RWPE1 (cell line): ENCODE measurements at regions not wholly inside any gene's neighbourhood (a gene's known extent, or its start where the extent isn't known, plus 50 kb on each side); places are given as distances from the start of the nearest gene placed in this dataset.

Experiments used
- CTCF ChIA-PET: fragments of 350-600 bp; sonication (Branson Sonifier 250); formaldehyde crosslinking; extraction: SDS; loops from one replicate; lab custom pipeline; 2021; lab: Yijun Ruan, JAX
- POLR2A ChIA-PET: fragments of 400-600 bp; formaldehyde crosslinking; extraction: SDS; loops from one replicate; lab custom pipeline; 2020; ENCODE audit warnings: antibody characterized with exemption; ENCODE audit not compliant: low non-redundant PET; lab: Yijun Ruan, JAX
- DNase-seq: peaks from one replicate; pipeline ENCODE4 v3.0.0; 2012; ENCODE audit warnings: low spot score
- H3K27ac ChIP-seq: fragments of 450-650 bp; 2 replicates; pipeline ENCODE4 v1.5.1; 2017
- CTCF ChIP-seq: fragments of 450-650 bp; conservative IDR thresholded peaks from 2 replicates; pipeline ENCODE4 v1.5.1; 2017; ENCODE audit warnings: low read depth, mild to moderate bottlenecking

- no peak overlapping the region for H3K27ac ChIP-seq
- no peak for DNase-seq
- ChIA-PET POLR2A (no interaction called here), CTCF (no interaction called here)
- TF ChIP-seq CTCF, result no peak
Measured at GRCh38 chr13:50452028-50452427, 391.5 kb downstream of the DLEU7 start.

DNA sequence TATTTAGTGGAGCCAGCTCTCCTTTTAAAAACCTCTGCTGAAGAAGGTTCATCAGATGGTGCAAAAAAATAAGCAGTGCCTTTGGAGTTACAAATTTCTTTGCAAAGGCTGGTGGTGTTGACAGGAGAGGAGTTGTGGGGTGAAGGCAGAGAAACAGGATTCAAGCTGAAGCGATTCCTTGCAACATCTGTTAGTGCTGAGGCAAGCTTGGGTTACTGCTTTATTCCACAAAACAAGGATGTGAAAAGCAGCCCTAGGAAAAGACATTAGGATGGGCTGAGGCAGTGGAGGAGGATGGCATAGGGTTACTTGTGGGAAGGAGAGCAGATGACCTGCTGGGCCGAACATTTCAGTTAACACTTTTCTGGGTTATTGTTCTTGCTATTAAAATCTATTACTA lies 390.7 kb downstream of the DLEU7 start:
- DNase-seq, result no peak
- no peak for TF ChIP-seq CTCF
- POLR2A ChIA-PET, result no interaction called here
- CTCF ChIA-PET, result no interaction called here
- H3K27ac ChIP-seq, result no peak overlapping the region

GRCh38 chr13:50453188-50453587 lies 390.3 kb downstream of the DLEU7 start:
- no peak overlapping the region for H3K27ac ChIP-seq
- no peak for DNase-seq
- CTCF ChIA-PET, result no interaction called here
- POLR2A ChIA-PET, result no interaction called here
- TF ChIP-seq CTCF, result no peak

GRCh38 chr13:50456111-50456510 lies 387.4 kb downstream of the DLEU7 start:
- DNase-seq, result no peak
- CTCF ChIA-PET, result no interaction called here
- POLR2A ChIA-PET, result no interaction called here
- TF ChIP-seq CTCF, result no peak
- H3K27ac ChIP-seq, result no peak overlapping the region

- no peak for TF ChIP-seq CTCF
- no peak for DNase-seq
- H3K27ac ChIP-seq, result no peak overlapping the region
- ChIA-PET POLR2A (no interaction called here), CTCF (no interaction called here)
Measured at GRCh38 chr13:50457415-50458393, 385.8 kb downstream of the DLEU7 start.

- H3K27ac ChIP-seq, result no peak overlapping the region
- CTCF ChIA-PET, result no interaction called here
- no peak for DNase-seq
- POLR2A ChIA-PET, result no interaction called here
- TF ChIP-seq CTCF, result no peak
Measured at GRCh38 chr13:50459046-50459445, 384.4 kb downstream of the DLEU7 start.
